ENCODE measurements at regions not wholly inside any gene's neighbourhood (a gene's known extent, or its start where the extent isn't known, plus 50 kb on each side); places are given as distances from the start of the nearest gene placed in this dataset.

- TF ChIP-seq CTCF (IDR thresholded peaks at IDR 0.05): no peak
- no peak for TF ChIP-seq POLR2A (IDR thresholded peaks at IDR 0.05)
Measured at GRCh38 chr5:57833489-57833888, 350.9 kb upstream of the ACTBL2 start.
